ENCODE measurements at regions not wholly inside any gene's neighbourhood (a gene's known extent, or its start where the extent isn't known, plus 50 kb on each side); places are given as distances from the start of the nearest gene placed in this dataset.

DNA sequence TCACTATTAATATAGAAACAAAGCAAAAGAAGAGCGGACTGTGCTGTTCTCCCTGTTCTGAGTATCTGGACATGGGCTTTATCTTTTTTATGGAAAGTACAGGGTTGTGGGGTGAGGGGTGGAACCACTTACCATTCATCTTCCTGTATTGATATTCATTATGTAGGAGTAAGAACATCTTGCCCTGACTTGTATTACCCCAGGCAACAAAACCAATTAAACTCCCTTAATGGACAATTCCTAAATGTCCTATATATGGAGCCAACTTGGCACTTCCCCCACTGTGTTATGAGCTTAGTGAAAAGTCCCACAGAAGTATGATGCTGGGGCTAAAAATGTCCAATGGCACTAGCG is 139.9 kb upstream of the KRR1 start:
- no peak for TF ChIP-seq EZH2 (IDR thresholded peaks at IDR 0.05; ENCODE audit: insufficient read depth, poor library complexity, severe bottlenecking)
- no peak for TF ChIP-seq EZH2phosphoT487 (IDR thresholded peaks at IDR 0.05; ENCODE audit: insufficient read depth, low read depth)
